Lung (tissue), 11 donors: ENCODE measurements at regions not wholly inside any gene's neighbourhood (a gene's known extent, or its start where the extent isn't known, plus 50 kb on each side); places are given as distances from the start of the nearest gene placed in this dataset.

ENCODE experiments used
- ATAC-seq: fragments of 200-7000 bp; cut with Tn5 transposase; one replicate; pipeline ENCODE4 v1.9.1; 2020; ENCODE audit warnings: moderate number of reproducible peaks; ENCODE audit not compliant: insufficient read depth, low FRiP score
- DNase-seq, 3 donors: peaks; one replicate each; pipeline ENCODE4 v3.0.0-alpha.2; 2013 to 2017
- H3K27ac ChIP-seq, 2 donors: one replicate each; pipeline ENCODE4 v1.5.1; 2013; ENCODE audit warnings: mild to moderate bottlenecking in 2 of 2, moderate library complexity in 2 of 2, control low read depth in 1 of 2, inconsistent platforms in 1 of 2, low read depth in 1 of 2, low read length in 1 of 2
- H3K27me3 ChIP-seq, 3 donors: one replicate each; pipeline ENCODE4 v1.5.1; 2013; ENCODE audit warnings: low read length in 2 of 3; ENCODE audit not compliant: control insufficient read depth in 3 of 3, insufficient read depth in 3 of 3
- H3K36me3 ChIP-seq, 4 donors: one replicate each; pipeline ENCODE4 v1.5.1; 2013; ENCODE audit warnings: low read length in 4 of 4, mild to moderate bottlenecking in 1 of 4, moderate library complexity in 1 of 4; ENCODE audit not compliant: control insufficient read depth in 4 of 4, insufficient read depth in 4 of 4
- H3K4me1 ChIP-seq, 5 donors: one replicate each; pipeline ENCODE4 v1.5.1; 2013; ENCODE audit warnings: low read length in 5 of 5, mild to moderate bottlenecking in 2 of 5, moderate library complexity in 1 of 5; ENCODE audit not compliant: control insufficient read depth in 5 of 5, insufficient read depth in 5 of 5
- H3K4me3 ChIP-seq: one replicate; pipeline ENCODE4 v1.5.1; 2013; ENCODE audit warnings: mild to moderate bottlenecking, control low read depth, moderate library complexity
- H3K9ac ChIP-seq, 2 donors: one replicate each; pipeline ENCODE4 v1.5.1; 2013; ENCODE audit warnings: low read length in 2 of 2, control low read depth in 1 of 2; ENCODE audit not compliant: insufficient read depth in 1 of 2
- H3K9me3 ChIP-seq, 4 donors: one replicate each; pipeline ENCODE4 v1.5.1; 2013; ENCODE audit warnings: low read length in 3 of 4, mild to moderate bottlenecking in 1 of 4, moderate library complexity in 1 of 4; ENCODE audit not compliant: control insufficient read depth in 4 of 4, insufficient read depth in 3 of 4
- CTCF ChIP-seq: IDR thresholded peaks from 2 replicates; pipeline ENCODE4 v1.5.1; 2012; ENCODE audit warnings: mild to moderate bottlenecking; ENCODE audit errors: control extremely low read depth, extremely low read depth
- WGBS, 2 donors: extraction: QIAGEN DNeasy Blood & Tissue Kit; methylation state at CpG; one replicate each; pipeline ENCODE4 v1.1.7; 2013; 5-methylcytosine and 5-hydroxymethylcytosine counted together
- donor health status: control.
- donor health status: control.
- donor health status: Bipolar disorder and iron deficiency.
- donor health status: healthy.
- donor health status: DM: yes; HTN: yes; CAD: no.

GRCh38 chr9:21576331-21577189 lies 94.4 kb upstream of the IFNE start:
- Histone ChIP-seq H3K4me3 (no peak overlapping the region), H3K27ac (no peak overlapping the region), H3K4me1 (no peaks in the 10 kb centered on the region), H3K9me3 (no peaks in the 10 kb centered on the region), H3K27me3 (no peaks in the 10 kb centered on the region), H3K36me3 (no peaks in the 10 kb centered on the region), H3K9ac (no peak overlapping the region)
- 41 to 46% methylated on average over 7 of the region's 7 CpGs for WGBS, 2 donors
- ATAC-seq (peak; percentile 41), DNase-seq (peak in 1 of 3 donors; percentile 1)
- no peak for TF ChIP-seq CTCF

- 74 to 83% methylated on average over 4 of the region's 4 CpGs for WGBS, 2 donors
These were observed 97.1 kb upstream of the IFNE start for GRCh38 chr9:21579247-21579671.

GRCh38 chr9:21579743-21580142 lies 97.6 kb upstream of the IFNE start:
- WGBS, 2 donors, result 87 to 91% methylated on average over 1 of the region's 1 CpG

More at GRCh38 chr9:21579247-21579671, 97.1 kb upstream of the IFNE start:
- ATAC-seq (no peak), DNase-seq (no peak)
- no peaks in the 10 kb centered on the region for H3K27me3 ChIP-seq
- no peak overlapping the region for H3K4me3 ChIP-seq
- H3K36me3 ChIP-seq, result no peaks in the 10 kb centered on the region
- H3K9ac ChIP-seq, result no peak overlapping the region
- TF ChIP-seq CTCF, result no peak
- no peaks in the 10 kb centered on the region for H3K4me1 ChIP-seq
- no peaks in the 10 kb centered on the region for H3K9me3 ChIP-seq
- no peak overlapping the region for H3K27ac ChIP-seq

More at GRCh38 chr9:21579743-21580142, 97.6 kb upstream of the IFNE start:
- DNase-seq (no peak), ATAC-seq (no peak)
- no peak for TF ChIP-seq CTCF
- H3K4me1 ChIP-seq, result no peaks in the 10 kb centered on the region
- H3K4me3 ChIP-seq, result no peak overlapping the region
- H3K9me3 ChIP-seq, result no peaks in the 10 kb centered on the region
- no peak overlapping the region for H3K9ac ChIP-seq
- no peaks in the 10 kb centered on the region for H3K27me3 ChIP-seq
- no peaks in the 10 kb centered on the region for H3K36me3 ChIP-seq
- no peak overlapping the region for H3K27ac ChIP-seq
